Cardiac muscle cell (in vitro differentiated cells and primary cell): ENCODE measurements at regions not wholly inside any gene's neighbourhood (a gene's known extent, or its start where the extent isn't known, plus 50 kb on each side); places are given as distances from the start of the nearest gene placed in this dataset.

Experiments
- DNase-seq, 2 donors: peaks; one replicate each; pipeline versions ENCODE4 v3.0.0 to v3.0.0-alpha.2; 2010 to 2017; ENCODE audit warnings: low read depth in 1 of 2, low spot score in 1 of 2
- H3K27ac ChIP-seq: fragments of 200-600 bp; sonication (generic); 2 replicates; pipeline ENCODE4 v1.5.1; 2016
- H3K27me3 ChIP-seq: fragments of 200-600 bp; sonication (generic); 2 replicates; pipeline ENCODE4 v1.6.0; 2016; ENCODE audit warnings: control low read depth
- H3K36me3 ChIP-seq: fragments of 200-600 bp; sonication (generic); 2 replicates; pipeline ENCODE4 v1.5.1; 2016; ENCODE audit warnings: control low read depth
- H3K4me1 ChIP-seq: fragments of 200-600 bp; sonication (generic); 2 replicates; pipeline ENCODE4 v1.8.1; 2017; ENCODE audit warnings: low read depth, mild to moderate bottlenecking, mixed run types
- H3K4me3 ChIP-seq: fragments of 200-600 bp; sonication (generic); 2 replicates; pipeline ENCODE4 v1.5.1; 2016; ENCODE audit warnings: mild to moderate bottlenecking
- H3K9me3 ChIP-seq: fragments of 200-600 bp; sonication (generic); 2 replicates; pipeline ENCODE4 v1.5.1; 2017; ENCODE audit warnings: low read depth, mild to moderate bottlenecking, control low read depth
- CTCF ChIP-seq: IDR thresholded peaks from 2 replicates; pipeline ENCODE4 v1.5.1; 2012; ENCODE audit warnings: low read depth, mild to moderate bottlenecking, low read length

DNA sequence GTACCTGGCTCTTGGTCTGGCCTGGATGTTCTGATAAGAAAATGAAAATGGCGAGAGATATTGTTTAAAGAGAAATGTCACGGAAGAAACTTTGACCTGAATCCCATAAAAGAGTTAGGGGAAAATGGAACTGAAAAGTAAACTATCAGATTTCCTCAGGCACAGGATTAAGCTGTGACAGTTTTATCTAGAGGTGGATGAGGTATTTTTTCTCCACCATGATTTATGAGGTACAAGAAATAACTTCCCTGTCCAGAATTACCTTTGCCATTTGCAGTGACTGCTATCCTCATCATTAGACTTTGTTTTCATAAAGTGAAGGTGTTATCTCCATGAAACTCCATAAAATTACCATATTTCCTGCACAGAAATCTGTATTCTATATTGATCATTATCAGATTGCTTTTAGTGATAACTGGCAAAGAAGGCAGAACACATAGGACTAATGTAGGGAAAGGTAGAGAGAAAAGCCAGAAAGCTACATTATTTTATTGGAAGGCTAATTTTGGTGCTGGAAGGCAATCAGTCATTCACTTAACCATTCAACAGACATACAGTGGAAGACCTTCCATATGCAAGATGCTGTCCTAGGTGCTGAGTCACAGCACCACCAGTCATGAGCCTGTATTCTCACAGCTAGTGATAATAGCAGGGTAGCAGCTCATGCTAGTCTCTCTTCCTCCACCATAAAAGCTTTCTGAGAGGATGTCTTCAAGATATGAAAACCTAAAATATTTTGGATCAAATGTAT is 427.3 kb upstream of the CITED2 start:
- peak; percentile 52 to 55 for DNase-seq
- Histone ChIP-seq H3K36me3 (no peaks in the 10 kb centered on the region), H3K27me3 (no peaks in the 10 kb centered on the region), H3K9me3 (no peaks in the 10 kb centered on the region), H3K4me3 (no peak overlapping the region), H3K4me1 (no peaks in the 10 kb centered on the region), H3K27ac (no peak overlapping the region)
- TF ChIP-seq CTCF, result no peak

DNA sequence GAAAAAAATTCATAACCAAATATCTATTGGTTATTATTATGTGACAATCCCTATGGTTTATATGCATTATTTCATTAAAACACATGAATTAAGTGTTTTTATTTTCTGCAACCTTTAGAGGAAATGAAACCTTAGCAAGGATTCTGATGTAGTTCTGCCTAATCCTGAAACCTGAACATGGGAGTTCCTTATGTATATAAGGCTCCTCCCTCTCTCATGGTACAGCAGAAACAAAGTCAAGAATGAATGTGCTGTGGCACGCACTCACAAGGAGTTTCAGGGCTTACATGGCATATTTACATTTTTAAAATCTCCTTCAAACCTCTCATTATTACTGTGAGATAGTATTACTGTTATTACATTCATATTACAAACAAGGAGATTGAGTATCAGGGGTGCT is 426.4 kb upstream of the CITED2 start:
- Histone ChIP-seq H3K4me1 (no peaks in the 10 kb centered on the region), H3K9me3 (no peaks in the 10 kb centered on the region), H3K4me3 (no peak overlapping the region), H3K36me3 (no peaks in the 10 kb centered on the region), H3K27me3 (no peaks in the 10 kb centered on the region), H3K27ac (no peak overlapping the region)
- no peak for DNase-seq
- TF ChIP-seq CTCF, result no peak

GRCh38 chr6:139790527-139790926 is 416.1 kb upstream of the CITED2 start:
- DNase-seq, result no peak
- no peak for TF ChIP-seq CTCF
- H3K4me3 ChIP-seq, result no peak overlapping the region

GRCh38 chr6:139784222-139784769 is 409.8 kb upstream of the CITED2 start:
- no peaks in the 10 kb centered on the region for H3K27me3 ChIP-seq
- H3K27ac ChIP-seq, result no peak overlapping the region
- TF ChIP-seq CTCF, result no peak
- no peaks in the 10 kb centered on the region for H3K36me3 ChIP-seq
- H3K9me3 ChIP-seq, result no peaks in the 10 kb centered on the region
- no peak for DNase-seq
- no peak overlapping the region for H3K4me3 ChIP-seq
- H3K4me1 ChIP-seq, result peaks cover 7% of the 10 kb centered on the region

More at GRCh38 chr6:139790527-139790926, 416.1 kb upstream of the CITED2 start:
- no peak overlapping the region for H3K27ac ChIP-seq
- no peaks in the 10 kb centered on the region for H3K36me3 ChIP-seq
- H3K4me1 ChIP-seq, result no peaks in the 10 kb centered on the region
- H3K9me3 ChIP-seq, result no peaks in the 10 kb centered on the region
- H3K27me3 ChIP-seq, result no peaks in the 10 kb centered on the region

DNA sequence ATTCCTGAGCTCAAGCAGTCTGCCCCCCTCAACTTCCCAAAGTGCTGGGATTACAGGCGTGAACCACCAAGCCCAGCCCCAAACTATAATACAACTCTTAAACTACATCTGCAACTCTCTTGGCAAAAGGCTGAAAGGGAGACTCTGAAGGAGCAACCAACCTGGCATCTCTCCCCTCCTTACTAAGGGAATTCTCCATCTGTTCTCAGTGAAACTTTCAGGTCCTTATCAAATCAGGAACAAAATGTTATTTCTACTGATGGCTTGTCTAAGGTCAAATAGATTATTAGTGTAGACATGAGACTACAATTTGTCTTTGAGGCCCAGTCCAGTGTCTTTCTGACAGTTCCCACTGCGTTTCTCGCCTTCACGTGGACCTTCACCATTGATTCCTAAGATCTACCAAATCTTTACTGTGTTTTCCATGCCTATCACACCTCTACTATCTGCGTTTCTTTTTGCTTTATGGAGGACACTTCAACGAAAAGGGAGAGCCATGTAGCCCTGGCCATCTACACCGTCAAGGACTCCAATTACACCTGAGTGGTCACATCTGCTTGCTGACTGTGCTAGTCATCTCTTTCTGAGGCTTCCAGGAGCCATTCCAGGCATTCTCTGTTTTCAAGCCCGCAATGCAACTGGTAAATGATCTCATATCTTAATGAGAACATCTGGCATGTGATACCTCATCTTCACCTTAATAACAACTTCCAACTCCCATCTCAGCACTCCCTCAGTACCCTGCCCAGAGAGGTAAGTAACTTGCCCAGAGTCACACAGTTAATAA is 405.7 kb upstream of the CITED2 start:
- peaks cover 44% of the 10 kb centered on the region for H3K4me1 ChIP-seq
- no peaks in the 10 kb centered on the region for H3K27me3 ChIP-seq
- H3K9me3 ChIP-seq, result no peaks in the 10 kb centered on the region
- no peaks in the 10 kb centered on the region for H3K36me3 ChIP-seq
- no peak overlapping the region for H3K27ac ChIP-seq
- H3K4me3 ChIP-seq, result no peak overlapping the region
- TF ChIP-seq CTCF, result no peak
- DNase-seq, result no peak
